ENCODE measurements at regions not wholly inside any gene's neighbourhood (a gene's known extent, or its start where the extent isn't known, plus 50 kb on each side); places are given as distances from the start of the nearest gene placed in this dataset.

GRCh38 chr16:65285128-65286048 is 163.5 kb upstream of the CDH11 start (continued):
- TF ChIP-seq NANOG (IDR thresholded peaks at IDR 0.05; ENCODE audit: insufficient read depth, low read depth, low read length, poor library complexity, severe bottlenecking) (no peak), RNF2 (IDR thresholded peaks at IDR 0.05; ENCODE audit: borderline replicate concordance, low read depth, low read length, missing control alignments, poor library complexity, severe bottlenecking) (no peak), TBP (IDR thresholded peaks at IDR 0.05; ENCODE audit: low read depth, low read length) (no peak), MAFK (IDR thresholded peaks at IDR 0.05; ENCODE audit: low read depth, low read length) (no peak), CBX5 (IDR thresholded peaks at IDR 0.05; ENCODE audit: low read depth, low read length) (no peak)

Data from H1 (cell line).